OCI-M1 (cell line): ENCODE measurements at regions not wholly inside any gene's neighbourhood (a gene's known extent, or its start where the extent isn't known, plus 50 kb on each side); places are given as distances from the start of the nearest gene placed in this dataset.

Experiments used
- DNase-seq: peaks from one replicate; lab custom pipeline; 2025; lab: John Stamatoyannopoulos, UW

GRCh38 chr18:57916684-57917083 lies 113.6 kb upstream of the ATP8B1 start:
- DNase-seq: no peak

DNA sequence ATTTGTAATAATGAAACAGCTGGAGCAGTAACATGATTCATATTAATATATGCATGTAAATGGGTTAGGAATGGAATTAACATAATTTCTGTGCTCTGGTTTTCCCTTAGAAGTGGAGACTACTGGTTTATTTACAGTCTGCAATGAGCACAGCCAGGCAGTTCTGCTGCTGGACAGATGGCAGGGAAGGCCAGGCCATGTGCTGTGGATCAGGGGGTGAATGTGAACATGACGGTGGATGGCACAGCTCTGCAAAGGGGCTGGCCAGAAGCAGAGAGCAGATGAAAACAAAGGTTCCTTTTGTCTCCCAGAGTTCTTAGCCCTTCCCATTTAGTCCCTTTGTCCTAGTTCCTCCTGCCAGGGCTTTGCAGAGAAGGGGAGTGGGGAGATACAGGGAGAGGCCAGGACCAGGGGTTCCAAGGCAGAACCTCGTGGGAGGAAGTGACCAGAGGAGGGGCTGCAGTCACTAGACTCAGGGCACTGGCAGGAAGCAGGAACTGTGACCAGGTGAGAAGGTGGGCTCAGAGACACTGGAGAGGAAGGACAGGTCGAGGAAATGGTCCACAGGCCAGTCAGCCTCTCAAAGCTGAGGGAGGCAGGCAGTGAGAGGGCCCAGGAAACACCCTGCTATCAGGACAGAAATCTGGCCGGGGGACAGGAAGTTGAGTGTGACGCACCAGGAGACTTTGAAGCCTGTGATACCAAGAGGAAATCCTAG lies 112.9 kb upstream of the ATP8B1 start:
- no peak for DNase-seq

DNA sequence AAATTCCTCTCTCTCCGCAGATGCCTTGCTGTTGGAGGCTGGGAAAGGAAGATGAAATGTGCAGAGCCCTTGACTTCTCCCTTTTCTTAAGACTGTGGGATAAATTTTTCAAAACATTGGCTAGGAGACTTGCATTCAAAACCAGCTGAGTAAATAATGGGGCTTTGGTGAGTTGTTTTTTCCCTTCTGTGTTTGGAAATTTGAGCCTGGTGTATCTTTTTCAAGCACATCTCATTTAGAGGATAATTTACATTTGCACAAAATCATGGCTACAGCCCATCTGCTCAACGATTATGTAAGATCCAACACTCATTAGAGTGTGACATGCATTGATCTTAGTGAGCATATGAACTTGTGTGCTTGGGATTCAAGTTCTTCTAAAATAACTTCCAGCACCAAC lies 112.1 kb upstream of the ATP8B1 start:
- DNase-seq: no peak

- DNase-seq: no peak
Observed at GRCh38 chr18:57913686-57914085, 110.6 kb upstream of the ATP8B1 start.

DNA sequence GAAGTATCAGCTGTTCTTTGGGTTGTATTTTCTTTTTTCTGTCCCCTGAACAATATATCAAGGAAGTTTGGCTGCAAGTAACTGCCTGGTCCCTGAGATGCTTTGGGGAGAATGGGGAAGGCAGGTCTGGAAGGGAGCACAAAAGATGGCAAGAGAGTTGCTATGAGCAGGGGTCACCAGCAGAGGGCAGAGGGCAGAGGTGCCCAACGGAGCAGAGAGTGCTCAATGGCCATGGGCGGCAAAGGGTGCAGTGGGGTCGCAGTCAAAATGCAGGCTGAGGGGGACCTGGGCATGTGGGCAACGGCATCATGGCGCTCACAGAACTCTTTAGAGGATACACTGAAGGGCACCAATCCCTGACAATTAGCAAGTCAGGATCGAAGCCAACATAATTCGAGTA lies 107.7 kb upstream of the ATP8B1 start:
- DNase-seq: peak; percentile 50

- no peak for DNase-seq
Observed at GRCh38 chr18:57910134-57910533, 107.0 kb upstream of the ATP8B1 start.

- DNase-seq: no peak
Observed at GRCh38 chr18:57909620-57910019, 106.5 kb upstream of the ATP8B1 start.

DNA sequence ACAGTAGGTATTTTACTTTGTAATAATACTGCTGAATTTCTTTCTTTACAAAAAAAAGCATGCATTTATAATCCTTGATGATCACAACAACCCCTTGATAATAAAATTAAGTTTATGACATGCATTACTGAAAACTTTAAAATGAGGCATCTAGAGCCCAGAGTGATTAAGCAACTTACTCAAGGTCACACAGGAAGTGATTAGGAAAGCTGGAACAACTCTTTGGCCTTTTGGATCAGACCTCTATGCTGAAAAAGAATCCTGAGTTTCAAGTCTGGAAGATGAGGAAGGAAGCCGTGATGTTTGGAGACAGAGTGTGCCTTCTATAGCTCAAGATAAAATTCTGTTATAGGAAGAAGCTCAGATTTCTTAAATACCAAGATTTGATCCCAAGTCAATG lies 105.0 kb upstream of the ATP8B1 start:
- no peak for DNase-seq

GRCh38 chr18:57907550-57907949 lies 104.4 kb upstream of the ATP8B1 start:
- no peak for DNase-seq

GRCh38 chr18:57906852-57907251 lies 103.7 kb upstream of the ATP8B1 start:
- DNase-seq: no peak

- DNase-seq: no peak
Observed at GRCh38 chr18:57904535-57904934, 101.4 kb upstream of the ATP8B1 start.

- no peak for DNase-seq
Observed at GRCh38 chr18:57902721-57903120, 99.6 kb upstream of the ATP8B1 start.

DNA sequence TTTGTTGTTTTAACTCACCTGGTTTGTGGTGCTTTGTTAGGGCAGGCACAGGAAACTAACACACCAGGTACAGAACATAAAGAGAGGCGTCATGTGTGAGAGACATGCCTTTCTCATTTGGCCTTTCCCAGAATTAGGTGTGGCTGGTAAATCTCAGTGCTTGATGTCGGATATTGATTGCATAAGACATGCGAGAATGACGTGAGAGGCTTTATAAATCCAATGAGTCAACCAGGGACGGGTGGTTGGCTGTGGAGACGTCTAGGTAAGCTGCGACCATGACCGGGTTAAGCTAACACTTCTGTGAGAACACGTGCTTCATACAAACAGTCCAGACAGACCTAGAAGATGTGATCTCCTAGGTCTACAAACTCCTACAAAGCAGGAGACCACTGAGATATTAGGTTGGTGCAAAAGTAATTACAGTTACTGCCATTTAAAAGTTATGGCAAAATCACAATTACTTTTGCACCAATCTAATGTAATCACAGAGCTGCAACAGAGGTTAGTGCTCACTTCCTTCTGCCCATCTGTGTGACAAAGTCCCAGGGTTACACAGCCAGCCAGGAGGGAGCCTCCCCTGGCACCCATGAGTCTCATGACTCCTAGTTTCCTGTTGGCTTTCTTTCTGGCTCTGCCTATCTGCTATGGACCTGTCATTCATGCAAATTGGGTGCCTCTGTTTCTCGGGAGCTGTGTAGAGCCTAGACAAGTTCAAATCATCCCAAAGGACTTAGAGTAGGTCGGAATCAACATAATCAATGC lies 98.9 kb upstream of the ATP8B1 start:
- no peak for DNase-seq

GRCh38 chr18:57900906-57901435 lies 97.9 kb upstream of the ATP8B1 start:
- DNase-seq: no peak

GRCh38 chr18:57898506-57899124 lies 95.5 kb upstream of the ATP8B1 start:
- DNase-seq: no peak

DNA sequence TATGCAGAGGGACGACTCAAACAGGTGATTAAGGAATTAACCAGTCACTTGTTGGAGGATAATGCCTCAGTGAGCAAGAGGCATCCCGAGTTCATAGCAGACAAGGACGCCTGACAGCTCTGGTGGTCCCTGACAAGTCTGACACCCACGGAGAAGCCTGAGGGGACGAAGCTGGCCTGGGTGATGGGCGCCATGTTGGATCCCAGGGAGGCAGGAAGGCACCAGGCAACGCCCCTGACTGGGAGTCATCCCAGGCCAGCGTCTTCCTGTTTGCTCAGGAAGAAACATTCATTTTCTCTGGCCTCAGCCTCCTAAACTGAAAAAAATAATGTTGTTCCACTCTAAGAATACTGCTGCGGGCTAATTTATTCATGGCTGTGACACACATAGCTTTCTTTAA lies 92.1 kb upstream of the ATP8B1 start:
- no peak for DNase-seq

DNA sequence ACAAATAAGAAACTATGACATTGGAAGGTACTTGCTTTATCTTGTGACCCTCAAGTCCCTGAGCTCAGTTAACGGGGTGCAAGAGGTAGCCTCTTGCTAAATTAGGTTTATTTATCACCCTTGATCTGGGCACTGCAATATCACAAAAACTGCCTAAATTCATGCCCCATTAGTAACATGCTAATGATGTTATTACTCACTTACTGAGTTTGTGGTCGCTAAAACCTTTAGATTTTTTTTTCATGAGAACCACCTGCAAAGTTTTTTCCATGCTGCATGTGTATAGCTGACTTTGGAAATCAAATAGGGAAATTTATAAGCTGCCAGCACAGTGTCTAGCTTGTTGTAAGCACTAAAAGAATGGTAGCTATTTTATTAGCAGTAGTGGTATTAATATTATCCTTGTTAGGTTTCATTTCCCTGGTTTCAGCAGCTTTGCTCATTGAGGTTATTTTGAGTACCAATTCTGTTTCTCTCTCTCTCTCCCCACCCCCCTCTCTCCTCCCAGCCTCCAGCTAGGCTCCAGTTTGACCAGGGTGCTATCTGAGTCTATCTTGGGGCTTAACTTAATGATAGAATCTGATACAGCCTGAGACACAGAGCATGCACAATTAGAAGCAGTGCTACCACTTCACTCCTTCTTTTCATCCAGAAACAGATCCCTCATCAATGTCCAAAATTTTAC lies 88.7 kb upstream of the ATP8B1 start:
- no peak for DNase-seq

- no peak for DNase-seq
Observed at GRCh38 chr18:57890266-57890665, 87.2 kb upstream of the ATP8B1 start.

DNA sequence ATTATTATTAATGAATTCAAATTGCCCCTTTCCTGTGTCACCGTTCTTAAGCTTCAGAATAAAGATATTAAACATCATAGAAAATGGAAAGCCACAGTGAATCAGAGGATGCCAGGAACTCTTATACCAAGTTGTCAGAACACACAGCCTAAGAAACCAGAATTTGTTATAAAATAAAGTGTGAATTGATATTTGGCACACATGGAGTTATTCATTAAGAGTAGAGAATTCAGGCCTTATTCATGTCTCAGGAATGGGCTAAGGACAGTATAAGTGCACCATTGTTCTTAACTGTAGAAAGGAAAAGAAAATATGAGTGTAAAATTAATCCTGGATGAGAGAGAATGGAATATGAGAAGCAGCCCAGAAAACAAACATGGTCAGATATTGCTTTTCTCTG lies 86.7 kb upstream of the ATP8B1 start:
- no peak for DNase-seq

GRCh38 chr18:57887543-57888383 lies 84.6 kb upstream of the ATP8B1 start:
- DNase-seq: no peak

DNA sequence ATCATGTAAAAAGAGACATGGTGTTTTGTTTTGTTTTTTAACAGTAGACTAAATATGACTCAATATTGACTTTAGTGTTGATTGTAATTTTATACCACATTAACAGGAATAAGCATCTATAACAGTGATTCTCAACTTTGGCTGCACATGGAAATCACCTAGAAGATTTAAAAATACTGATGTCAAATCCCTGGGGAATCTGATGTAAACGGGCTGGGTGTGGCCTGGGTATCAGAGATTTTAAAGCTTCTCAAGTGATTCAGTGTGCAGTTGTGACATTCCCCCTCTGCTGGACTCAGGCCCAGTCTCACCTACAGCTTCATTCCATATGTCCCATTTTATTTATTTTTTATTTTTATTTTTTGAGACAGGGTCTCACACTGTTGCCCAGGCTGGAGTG lies 82.8 kb upstream of the ATP8B1 start:
- no peak for DNase-seq
